Inferior parietal cortex (tissue), 1 donor: ENCODE measurements at regions not wholly inside any gene's neighbourhood (a gene's known extent, or its start where the extent isn't known, plus 50 kb on each side); places are given as distances from the start of the nearest gene placed in this dataset.
"Not testable (repeated sequence)": the region's sequence is repeated elsewhere in the genome, so short reads cannot be mapped to it uniquely, and the experiment has no call there.

Source experiments
- DNase-seq: peaks from one replicate; pipeline ENCODE4 v3.0.0-alpha.2; 2016; ENCODE audit errors: extremely low spot score

DNA sequence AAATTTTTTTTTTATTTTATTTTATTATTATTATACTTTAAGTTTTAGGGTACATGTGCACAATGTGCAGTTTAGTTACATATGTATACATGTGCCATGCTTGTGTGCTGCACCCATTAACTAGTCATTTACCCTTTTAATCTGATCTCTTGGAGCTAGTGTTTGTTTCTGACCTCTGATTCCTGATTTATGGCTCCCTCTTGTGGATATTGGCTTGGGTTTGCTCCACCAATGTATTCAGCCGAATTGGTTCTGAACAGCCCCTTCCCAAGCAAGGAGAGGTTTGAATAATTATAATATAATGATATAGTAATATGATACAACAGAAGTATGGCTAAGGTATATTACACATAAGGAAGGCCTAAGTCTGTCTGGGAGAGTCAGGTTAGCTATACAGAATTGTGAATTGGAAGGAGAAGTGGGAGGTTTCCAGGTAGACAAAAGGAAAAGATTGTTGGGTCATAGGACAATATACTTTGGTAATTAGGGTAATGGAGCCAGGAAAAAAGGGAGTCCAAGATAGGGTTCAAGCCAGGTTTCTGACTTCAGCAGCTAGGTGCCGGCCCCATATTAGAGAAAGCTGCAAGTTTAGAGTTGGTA lies 53.1 kb upstream of the HMCN1 start:
- peak; percentile 75 for DNase-seq

- no peak for DNase-seq
Observed at GRCh38 chr1:185680453-185680852, 53.7 kb upstream of the HMCN1 start.

- no peak for DNase-seq
Observed at GRCh38 chr1:185679220-185679619, 55.0 kb upstream of the HMCN1 start.

DNA sequence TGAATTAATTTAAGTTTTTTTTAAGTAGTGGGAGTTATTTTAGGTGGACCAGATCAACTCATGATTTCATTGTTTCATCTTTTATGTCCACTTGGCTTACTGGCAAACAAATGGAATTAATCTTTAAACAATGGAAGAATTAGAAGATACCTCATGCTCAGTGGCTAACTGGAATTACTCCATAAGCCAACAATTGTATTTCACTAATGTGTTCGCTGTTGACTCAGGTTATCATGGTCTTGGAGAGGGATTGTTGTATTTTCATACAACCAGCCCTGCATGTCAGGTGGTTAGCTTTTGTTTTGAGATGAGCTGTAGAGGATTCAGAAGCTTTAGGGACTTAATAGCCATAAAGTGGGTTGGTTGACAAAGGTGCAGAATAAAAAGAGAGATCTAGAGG lies 57.2 kb upstream of the HMCN1 start:
- no peak for DNase-seq

- DNase-seq = no peak
Observed at GRCh38 chr1:185674201-185674600, 60.0 kb upstream of the HMCN1 start.

DNA sequence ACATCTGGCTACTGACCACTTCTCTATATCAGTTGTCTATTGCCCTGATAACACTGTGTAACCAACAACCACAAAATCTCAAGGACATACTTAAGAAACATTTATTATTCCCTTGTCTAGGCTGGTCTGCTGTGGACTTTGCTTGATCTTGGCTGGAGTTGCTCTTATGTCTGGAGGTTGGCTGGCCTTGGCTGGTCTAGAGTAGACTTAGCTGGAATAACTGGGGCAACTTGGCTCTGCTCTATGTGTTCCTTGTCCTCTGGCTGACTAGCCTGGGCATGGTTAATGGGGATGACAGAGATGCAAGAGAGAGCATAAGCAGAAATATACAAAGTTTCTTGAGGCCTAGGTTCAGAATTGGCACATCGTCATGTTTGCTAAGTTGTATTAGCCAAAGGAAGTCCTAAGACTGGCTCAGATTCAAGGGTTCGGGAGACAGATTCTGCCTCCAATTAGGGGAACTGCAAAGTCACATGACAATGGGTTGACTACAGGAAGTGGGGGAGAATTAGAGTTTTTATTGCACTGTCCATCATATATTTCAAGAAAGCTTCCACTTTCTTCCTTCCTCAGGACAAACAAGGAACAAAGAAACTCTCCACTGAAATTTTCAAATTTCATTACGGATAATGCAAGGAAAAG lies 61.4 kb upstream of the HMCN1 start:
- no peak for DNase-seq

DNA sequence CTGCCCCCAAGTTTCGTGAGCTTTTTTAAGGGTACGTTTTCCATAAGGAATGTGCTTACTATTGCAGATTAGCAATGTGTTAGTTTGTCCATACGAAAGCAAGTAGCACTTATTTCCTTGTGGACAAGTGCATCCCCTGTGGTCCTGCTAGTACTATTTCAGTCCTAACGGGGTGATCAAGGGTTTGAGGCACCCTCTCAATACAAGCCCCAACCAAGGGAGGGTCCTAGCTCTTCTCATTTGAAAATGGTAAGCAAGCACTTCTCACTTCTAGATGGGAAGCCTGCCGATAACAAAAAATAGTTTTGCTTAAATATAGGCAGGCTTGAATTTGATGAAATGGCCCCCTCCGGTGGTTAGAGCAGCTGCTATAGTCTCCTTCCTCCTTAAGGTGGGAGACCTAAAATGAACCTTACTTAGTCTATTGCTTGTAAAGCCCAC lies 64.0 kb upstream of the HMCN1 start:
- DNase-seq = no peak

DNA sequence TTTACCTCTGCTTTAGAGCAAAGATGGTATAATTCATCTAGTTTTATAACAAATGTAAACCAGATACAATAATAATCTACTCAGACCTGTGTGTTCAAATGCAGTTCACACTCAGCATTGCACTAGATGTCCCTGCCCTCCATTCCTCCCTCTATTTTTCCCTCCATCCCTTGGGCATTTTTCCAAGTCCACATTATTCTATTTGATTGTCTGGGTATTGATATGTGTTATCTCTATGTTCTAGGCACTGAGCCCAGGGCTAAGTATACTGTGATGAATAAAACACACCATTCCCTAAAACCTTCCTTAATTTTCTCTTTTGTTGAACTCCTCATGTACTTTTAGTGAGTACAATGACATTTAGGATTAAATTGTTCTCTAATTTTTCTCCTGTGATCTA lies 66.2 kb upstream of the HMCN1 start:
- no peak for DNase-seq

DNA sequence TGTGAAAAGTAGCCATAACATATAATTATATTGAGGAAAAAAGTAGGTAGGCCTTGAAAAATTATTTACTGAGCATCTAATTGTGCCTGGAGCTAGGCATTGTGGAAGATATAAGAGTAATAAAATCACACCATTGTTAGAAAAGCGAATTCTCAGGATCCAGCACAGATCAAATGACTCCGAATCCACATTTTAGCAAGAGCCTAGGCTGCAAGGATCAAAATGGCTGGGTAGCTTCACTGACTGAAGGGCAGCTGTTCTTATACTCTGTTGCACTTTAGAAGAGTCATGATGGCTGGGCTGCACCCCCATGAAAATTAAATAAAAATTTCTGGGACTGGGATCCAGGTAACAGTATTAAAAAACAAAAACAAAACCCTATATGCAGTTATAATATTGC lies 67.6 kb upstream of the HMCN1 start:
- no peak for DNase-seq

DNA sequence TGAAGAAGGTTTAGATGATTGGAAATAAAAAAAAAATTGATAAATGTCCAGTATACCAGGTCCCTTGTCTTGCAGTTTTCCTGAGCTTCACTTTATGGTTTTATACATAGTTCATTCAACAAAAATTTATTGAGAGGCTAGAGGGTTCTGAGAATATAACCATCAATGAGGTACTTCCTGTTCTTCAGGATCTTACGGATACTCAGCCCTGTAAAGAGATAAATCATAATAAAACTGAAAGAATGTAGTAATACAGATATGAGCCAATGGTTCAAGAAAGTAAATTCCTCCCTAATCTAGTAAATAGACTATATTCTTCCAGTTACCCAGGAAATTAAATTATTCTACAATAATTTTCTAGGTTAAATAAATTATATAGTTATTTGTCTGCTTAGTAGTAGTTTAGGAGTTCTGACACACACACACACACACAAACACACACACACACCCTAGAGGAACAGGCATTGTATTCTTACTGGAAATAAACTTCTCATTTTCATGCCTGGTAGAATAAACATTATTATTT lies 70.4 kb upstream of the HMCN1 start:
- no peak for DNase-seq

GRCh38 chr1:185663332-185663731 lies 70.9 kb upstream of the HMCN1 start:
- no peak for DNase-seq

DNA sequence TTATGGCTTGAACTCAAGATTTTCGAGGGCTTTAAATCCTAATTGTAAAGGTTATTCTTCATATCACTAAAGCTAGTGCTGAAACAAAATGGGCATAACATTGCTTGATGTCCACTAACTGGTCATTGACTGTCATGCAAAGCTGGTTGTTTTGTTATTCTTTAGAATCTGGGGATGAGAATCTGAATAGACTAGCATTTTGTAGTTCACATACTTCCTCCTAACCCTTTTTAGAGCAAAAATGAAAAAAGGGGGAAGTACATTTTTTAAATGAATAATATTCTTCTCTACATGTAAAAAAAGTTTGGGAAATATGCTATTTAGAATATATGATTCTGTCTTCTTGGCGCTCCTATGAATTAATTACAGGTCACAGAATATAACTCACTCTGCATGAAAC lies 72.2 kb upstream of the HMCN1 start:
- no peak for DNase-seq

- DNase-seq = no peak
Observed at GRCh38 chr1:185656663-185657062, 77.5 kb upstream of the HMCN1 start.

- DNase-seq = no peak
Observed at GRCh38 chr1:185654952-185655314, 79.3 kb upstream of the HMCN1 start.

GRCh38 chr1:185654199-185654951 lies 79.8 kb upstream of the HMCN1 start:
- DNase-seq = no peak

DNA sequence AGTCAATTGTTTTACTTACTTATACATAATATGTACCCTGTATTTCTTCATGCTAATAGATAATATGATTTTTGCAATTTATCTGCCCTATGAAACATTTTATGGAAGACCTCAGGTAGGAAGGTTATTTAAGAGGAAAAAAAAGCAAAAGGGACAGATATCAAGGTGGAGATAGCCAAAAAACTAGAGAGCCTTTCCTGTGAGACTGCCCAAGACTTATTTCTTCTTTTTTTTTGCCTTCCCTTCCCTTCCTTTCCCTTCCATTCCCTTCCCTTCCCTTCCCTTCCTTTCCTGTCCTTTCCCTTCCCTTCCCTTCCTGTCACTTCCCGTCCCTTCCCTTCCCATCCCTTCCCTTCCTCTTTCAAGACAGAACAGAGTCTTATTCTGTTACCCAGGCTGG lies 80.6 kb upstream of the HMCN1 start:
- no peak for DNase-seq

GRCh38 chr1:185652348-185652747 lies 81.8 kb upstream of the HMCN1 start:
- no peak for DNase-seq

- no peak for DNase-seq
Observed at GRCh38 chr1:185650602-185651230, 83.5 kb upstream of the HMCN1 start.

- DNase-seq = no peak
Observed at GRCh38 chr1:185648858-185649589, 85.2 kb upstream of the HMCN1 start.

DNA sequence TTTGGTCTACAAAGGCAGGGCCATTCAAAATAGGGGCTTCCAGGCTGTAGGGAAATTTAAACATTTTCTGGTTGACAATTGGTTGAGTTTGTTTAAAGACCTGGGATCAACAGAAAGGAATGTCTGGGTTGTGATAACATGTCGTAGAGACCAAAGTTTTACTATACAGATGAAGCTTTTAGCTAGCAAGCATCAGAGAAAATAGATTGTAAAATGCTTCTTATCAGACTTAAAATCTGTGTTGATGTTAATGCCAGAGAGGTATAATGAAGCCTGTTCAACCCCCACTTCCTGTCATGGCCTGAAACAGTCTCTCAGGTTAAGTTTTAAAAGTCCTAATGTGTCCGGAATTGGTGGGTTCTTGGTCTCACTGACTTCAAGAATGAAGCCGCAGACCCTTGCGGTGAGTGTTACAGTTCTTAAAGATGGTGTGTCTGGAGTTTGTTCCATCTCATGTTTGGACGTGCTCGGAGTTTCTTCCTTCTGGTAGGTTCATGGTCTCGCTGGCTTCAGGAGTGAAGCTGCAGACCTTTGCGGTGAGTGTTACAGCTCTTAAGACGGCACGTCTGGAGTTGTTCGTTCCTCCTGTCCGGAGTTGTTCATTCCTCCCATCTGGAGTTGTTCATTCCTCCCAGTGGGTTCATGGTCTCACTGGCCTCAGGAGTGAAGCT lies 86.5 kb upstream of the HMCN1 start:
- DNase-seq = not testable (repeated sequence)

DNA sequence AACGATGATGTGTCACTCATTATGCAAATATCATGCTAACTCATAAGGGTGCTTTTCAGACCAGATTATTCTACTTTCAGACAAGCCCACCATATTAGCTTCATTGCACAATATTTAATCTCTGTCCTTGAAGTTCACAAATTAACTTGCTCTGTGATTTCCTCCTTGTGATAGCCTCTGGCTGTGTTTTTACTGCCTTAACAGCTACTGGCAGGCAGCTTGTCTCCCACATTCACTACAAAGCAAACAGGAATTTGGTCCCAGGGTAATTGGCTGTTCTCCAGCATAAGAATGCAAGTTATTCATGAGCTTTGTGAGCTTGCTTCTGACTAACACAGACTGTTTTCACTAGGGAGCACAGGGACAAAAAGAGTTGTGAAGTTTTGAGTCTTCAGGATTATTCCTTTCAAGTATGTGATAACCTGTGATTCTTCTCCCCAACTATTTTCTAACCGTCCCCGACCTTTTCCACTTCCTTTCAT lies 87.9 kb upstream of the HMCN1 start:
- peak; percentile 57 for DNase-seq
